ENCODE measurements at regions not wholly inside any gene's neighbourhood (a gene's known extent, or its start where the extent isn't known, plus 50 kb on each side); places are given as distances from the start of the nearest gene placed in this dataset.

DNA sequence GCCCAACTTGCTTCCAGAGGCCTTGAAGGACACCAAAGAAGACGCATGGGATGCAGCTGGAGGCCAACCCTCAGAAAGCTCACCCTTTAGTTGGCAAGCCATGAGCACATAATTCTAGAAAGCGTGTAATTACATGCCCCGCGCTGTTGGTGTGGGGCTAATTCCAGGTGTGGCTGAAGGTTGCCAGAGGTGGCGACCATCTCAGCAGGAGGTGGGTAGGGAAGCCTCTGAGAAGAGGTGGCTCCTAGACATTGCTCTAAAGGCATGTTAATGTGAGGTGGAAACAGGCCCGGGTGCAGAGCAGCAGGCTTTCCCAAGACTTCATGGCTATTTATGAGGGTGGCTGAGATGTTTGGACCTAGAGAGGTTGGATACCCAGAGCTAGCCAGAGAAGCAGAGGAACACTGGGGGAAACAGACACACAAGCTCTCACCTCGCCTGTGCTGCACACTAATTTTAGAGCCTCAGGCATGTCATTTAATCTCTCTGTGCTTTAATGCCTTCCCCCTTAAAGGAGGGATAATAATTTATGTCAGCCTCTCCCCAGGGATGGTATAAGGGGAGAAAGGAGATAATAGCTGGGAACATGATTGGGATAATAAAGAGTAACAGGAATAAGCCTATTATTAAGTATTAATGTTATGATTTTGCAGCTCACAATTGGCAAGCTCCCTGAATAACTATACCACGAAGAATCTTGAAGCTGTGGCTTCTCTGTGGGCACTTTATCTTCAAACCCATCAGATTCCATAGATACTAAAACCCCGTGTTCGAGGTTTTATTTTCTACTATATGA, 60.0 kb upstream of the HELT start:
- peaks cover 8% of the 10 kb centered on the region for H3K27me3 Mint-ChIP-seq
- H3K27ac Mint-ChIP-seq: no peak overlapping the region
- H3K4me3 Mint-ChIP-seq: no peak overlapping the region
- H3K9me3 Mint-ChIP-seq: no peaks in the 10 kb centered on the region
- no peaks in the 10 kb centered on the region for H3K36me3 Mint-ChIP-seq
- peaks cover 27% of the 10 kb centered on the region for H3K4me1 Mint-ChIP-seq (ENCODE audit: unreplicated experiment)
- peak; percentile 39 for DNase-seq (ENCODE audit: extremely low spot score, unreplicated experiment)
- TF ChIP-seq, protein P1, sequence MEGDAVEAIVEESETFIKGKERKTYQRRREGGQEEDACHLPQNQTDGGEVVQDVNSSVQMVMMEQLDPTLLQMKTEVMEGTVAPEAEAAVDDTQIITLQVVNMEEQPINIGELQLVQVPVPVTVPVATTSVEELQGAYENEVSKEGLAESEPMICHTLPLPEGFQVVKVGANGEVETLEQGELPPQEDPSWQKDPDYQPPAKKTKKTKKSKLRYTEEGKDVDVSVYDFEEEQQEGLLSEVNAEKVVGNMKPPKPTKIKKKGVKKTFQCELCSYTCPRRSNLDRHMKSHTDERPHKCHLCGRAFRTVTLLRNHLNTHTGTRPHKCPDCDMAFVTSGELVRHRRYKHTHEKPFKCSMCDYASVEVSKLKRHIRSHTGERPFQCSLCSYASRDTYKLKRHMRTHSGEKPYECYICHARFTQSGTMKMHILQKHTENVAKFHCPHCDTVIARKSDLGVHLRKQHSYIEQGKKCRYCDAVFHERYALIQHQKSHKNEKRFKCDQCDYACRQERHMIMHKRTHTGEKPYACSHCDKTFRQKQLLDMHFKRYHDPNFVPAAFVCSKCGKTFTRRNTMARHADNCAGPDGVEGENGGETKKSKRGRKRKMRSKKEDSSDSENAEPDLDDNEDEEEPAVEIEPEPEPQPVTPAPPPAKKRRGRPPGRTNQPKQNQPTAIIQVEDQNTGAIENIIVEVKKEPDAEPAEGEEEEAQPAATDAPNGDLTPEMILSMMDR (conservative IDR thresholded peaks at IDR 0.05): no peak

DNA sequence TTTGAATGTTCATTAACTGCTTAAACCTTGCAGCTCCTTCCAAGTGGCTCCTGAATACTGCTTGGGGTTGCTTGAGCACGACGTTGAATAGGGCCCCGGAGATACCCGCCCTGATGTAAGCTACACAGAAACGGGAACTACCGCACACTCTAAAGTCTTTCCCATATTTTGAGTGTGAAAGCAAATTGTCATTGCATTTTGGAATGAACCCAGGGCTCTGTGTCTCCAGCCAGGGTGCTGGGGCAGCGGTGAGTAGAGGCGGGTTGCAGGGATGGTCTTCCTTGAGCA, 59.4 kb upstream of the HELT start:
- Mint-ChIP-seq H3K4me3 (no peak overlapping the region), H3K36me3 (no peaks in the 10 kb centered on the region), H3K4me1 (ENCODE audit: unreplicated experiment) (peaks cover 27% of the 10 kb centered on the region), H3K9me3 (no peaks in the 10 kb centered on the region), H3K27me3 (peaks cover 3% of the 10 kb centered on the region), H3K27ac (no peak overlapping the region)
- TF ChIP-seq, protein P1 (conservative IDR thresholded peaks at IDR 0.05): no peak
- DNase-seq (ENCODE audit: extremely low spot score, unreplicated experiment): peak; percentile 22

DNA sequence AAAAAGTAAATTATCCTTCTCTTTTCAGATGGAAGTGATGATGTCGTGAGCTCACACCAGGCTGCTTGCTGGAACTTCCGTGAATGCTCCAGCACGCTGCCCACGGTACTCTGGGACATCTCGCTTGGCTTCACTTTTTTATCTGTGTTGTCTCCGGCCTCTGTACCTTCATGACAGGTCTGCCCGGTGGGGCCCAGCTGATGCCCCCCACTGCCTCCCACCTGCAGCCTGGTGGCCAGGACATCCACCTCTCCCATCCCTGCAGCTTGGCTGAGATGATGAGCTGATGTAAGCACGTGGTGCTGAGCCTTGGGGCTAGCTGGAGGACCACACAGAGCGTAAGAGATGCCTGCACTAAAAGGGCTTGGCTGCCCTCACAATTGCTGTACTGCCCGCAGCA, 59.0 kb upstream of the HELT start:
- H3K4me3 Mint-ChIP-seq: no peak overlapping the region
- peaks cover 27% of the 10 kb centered on the region for H3K4me1 Mint-ChIP-seq (ENCODE audit: unreplicated experiment)
- DNase-seq (ENCODE audit: extremely low spot score, unreplicated experiment): peak; percentile 43
- no peaks in the 10 kb centered on the region for H3K36me3 Mint-ChIP-seq
- no peak overlapping the region for H3K27ac Mint-ChIP-seq
- H3K27me3 Mint-ChIP-seq: no peaks in the 10 kb centered on the region
- H3K9me3 Mint-ChIP-seq: no peaks in the 10 kb centered on the region
- TF ChIP-seq, protein P1 (conservative IDR thresholded peaks at IDR 0.05): no peak

GRCh38 chr4:184959786-184960185, 58.5 kb upstream of the HELT start:
- Mint-ChIP-seq H3K9me3 (peaks cover 1% of the 10 kb centered on the region), H3K4me3 (no peak overlapping the region), H3K36me3 (peaks cover 1% of the 10 kb centered on the region), H3K27ac (no peak overlapping the region), H3K4me1 (ENCODE audit: unreplicated experiment) (peaks cover 28% of the 10 kb centered on the region), H3K27me3 (peaks cover under 1% of the 10 kb centered on the region)
- TF ChIP-seq, protein P1 (conservative IDR thresholded peaks at IDR 0.05): no peak
- DNase-seq (ENCODE audit: extremely low spot score, unreplicated experiment): no peak

GRCh38 chr4:184960505-184960971, 57.8 kb upstream of the HELT start:
- H3K27me3 Mint-ChIP-seq: peaks cover 3% of the 10 kb centered on the region
- TF ChIP-seq, protein P1 (conservative IDR thresholded peaks at IDR 0.05): no peak
- peaks cover 4% of the 10 kb centered on the region for H3K9me3 Mint-ChIP-seq
- no peak for DNase-seq (ENCODE audit: extremely low spot score, unreplicated experiment)
- H3K4me3 Mint-ChIP-seq: no peak overlapping the region
- H3K4me1 Mint-ChIP-seq (ENCODE audit: unreplicated experiment): peaks cover 31% of the 10 kb centered on the region
- H3K36me3 Mint-ChIP-seq: peaks cover 4% of the 10 kb centered on the region
- H3K27ac Mint-ChIP-seq: no peak overlapping the region

Data from type B pancreatic cell (in vitro differentiated cells).